Peyer's patch (tissue), 4 donors: ENCODE measurements at regions not wholly inside any gene's neighbourhood (a gene's known extent, or its start where the extent isn't known, plus 50 kb on each side); places are given as distances from the start of the nearest gene placed in this dataset.

ENCODE experiments used
- DNase-seq, 3 donors: peaks; one replicate each; pipeline ENCODE4 v3.0.0-alpha.2; 2017 to 2019
- H3K27ac ChIP-seq, 4 donors: fragments of 200-600 bp; sonication (generic); one replicate each; pipeline ENCODE4 v1.5.1; 2016 to 2019
- H3K27me3 ChIP-seq, 2 donors: fragments of 200-600 bp; sonication (generic); one replicate each; pipeline ENCODE4 v1.5.1; 2019
- H3K36me3 ChIP-seq, 3 donors: fragments of 200-600 bp; sonication (generic); one replicate each; pipeline ENCODE4 v1.5.1; 2016 to 2019
- H3K4me1 ChIP-seq, 4 donors: fragments of 200-600 bp; sonication (generic); one replicate each; pipeline ENCODE4 v1.5.1; 2016 to 2019
- H3K4me3 ChIP-seq, 4 donors: fragments of 200-600 bp; sonication (generic); 1 replicate in 3 of 4; 2 replicates in 1 of 4; pipeline ENCODE4 v1.5.1; 2016 to 2019; ENCODE audit warnings: mild to moderate bottlenecking in 1 of 4
- H3K9me3 ChIP-seq, 4 donors: fragments of 200-600 bp; sonication (generic); one replicate each; pipeline ENCODE4 v1.5.1; 2016 to 2019; ENCODE audit warnings: mild to moderate bottlenecking in 1 of 4
- POLR2A ChIP-seq, 2 donors: fragments of 450-650 bp; IDR thresholded peaks; one replicate each; pipeline ENCODE4 v1.5.1; 2017; ENCODE audit warnings: antibody characterized with exemption in 2 of 2, mild to moderate bottlenecking in 2 of 2, moderate library complexity in 2 of 2
- TF ChIP-seq, protein P1 (sequence below), 6 experiments: fragments of 450-650 bp in 4 of 6; fragments of 200-600 bp in 2 of 6; sonication (generic) in 1 of 6; IDR thresholded peaks; one replicate each; pipeline ENCODE4 v1.5.1; 2017 to 2019; ENCODE audit warnings: antibody characterized with exemption in 6 of 6, mild to moderate bottlenecking in 3 of 6, moderate library complexity in 1 of 6

DNA sequence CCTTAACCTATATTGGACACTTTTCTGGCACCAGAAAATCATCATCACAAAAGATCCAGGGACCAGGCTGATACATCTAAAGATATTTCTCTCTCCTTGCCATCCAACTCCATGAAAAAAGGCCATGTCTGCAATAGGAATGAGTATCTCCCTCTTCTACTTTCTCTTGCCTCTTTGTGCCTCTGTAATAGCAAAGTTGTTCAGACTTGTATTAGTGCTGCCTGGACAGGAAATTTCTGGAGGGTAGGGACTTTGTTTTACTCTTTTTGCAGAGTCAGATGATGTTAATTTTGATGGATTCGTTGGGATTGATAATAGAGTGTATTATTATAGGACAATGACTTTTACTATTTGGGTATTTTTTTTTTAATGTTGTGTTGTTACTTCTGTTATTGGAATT is 376.3 kb downstream of the INHBA start:
- H3K4me3 ChIP-seq: no peak overlapping the region
- no peak overlapping the region for H3K27ac ChIP-seq
- TF ChIP-seq POLR2A (IDR thresholded peaks at IDR 0.05): no peak
- TF ChIP-seq, protein P1, sequence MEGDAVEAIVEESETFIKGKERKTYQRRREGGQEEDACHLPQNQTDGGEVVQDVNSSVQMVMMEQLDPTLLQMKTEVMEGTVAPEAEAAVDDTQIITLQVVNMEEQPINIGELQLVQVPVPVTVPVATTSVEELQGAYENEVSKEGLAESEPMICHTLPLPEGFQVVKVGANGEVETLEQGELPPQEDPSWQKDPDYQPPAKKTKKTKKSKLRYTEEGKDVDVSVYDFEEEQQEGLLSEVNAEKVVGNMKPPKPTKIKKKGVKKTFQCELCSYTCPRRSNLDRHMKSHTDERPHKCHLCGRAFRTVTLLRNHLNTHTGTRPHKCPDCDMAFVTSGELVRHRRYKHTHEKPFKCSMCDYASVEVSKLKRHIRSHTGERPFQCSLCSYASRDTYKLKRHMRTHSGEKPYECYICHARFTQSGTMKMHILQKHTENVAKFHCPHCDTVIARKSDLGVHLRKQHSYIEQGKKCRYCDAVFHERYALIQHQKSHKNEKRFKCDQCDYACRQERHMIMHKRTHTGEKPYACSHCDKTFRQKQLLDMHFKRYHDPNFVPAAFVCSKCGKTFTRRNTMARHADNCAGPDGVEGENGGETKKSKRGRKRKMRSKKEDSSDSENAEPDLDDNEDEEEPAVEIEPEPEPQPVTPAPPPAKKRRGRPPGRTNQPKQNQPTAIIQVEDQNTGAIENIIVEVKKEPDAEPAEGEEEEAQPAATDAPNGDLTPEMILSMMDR (IDR thresholded peaks at IDR 0.05): no peak
- no peaks in the 10 kb centered on the region for H3K27me3 ChIP-seq
- no peaks in the 10 kb centered on the region for H3K9me3 ChIP-seq
- no peaks in the 10 kb centered on the region for H3K36me3 ChIP-seq
- H3K4me1 ChIP-seq: no peaks in the 10 kb centered on the region
- no peak for DNase-seq

DNA sequence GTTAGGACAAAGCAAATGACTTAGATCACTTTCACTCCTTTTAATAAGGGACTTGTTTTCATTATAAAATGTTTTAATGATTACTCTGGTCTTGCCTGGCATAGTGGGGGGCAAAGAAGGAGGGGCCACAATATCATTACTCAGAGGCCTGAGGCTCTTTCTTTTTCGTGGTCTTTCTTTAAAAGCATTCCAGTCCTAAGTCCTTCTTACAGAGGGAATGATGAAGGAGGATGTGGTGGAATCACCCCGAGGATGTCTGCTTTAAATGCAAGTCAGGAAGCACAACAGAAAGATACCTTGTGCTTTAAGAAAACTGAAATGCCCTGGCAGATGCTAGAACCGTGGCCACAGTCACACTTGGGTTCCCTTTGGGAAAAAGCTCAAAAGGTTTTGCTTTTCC is 379.1 kb downstream of the INHBA start:
- H3K9me3 ChIP-seq: no peaks in the 10 kb centered on the region
- TF ChIP-seq, protein P1 (IDR thresholded peaks at IDR 0.05): no peak
- no peak for TF ChIP-seq POLR2A (IDR thresholded peaks at IDR 0.05)
- no peak overlapping the region for H3K4me3 ChIP-seq
- no peaks in the 10 kb centered on the region for H3K27me3 ChIP-seq
- no peaks in the 10 kb centered on the region for H3K36me3 ChIP-seq
- no peaks in the 10 kb centered on the region for H3K4me1 ChIP-seq
- no peak overlapping the region for H3K27ac ChIP-seq
- DNase-seq: no peak

DNA sequence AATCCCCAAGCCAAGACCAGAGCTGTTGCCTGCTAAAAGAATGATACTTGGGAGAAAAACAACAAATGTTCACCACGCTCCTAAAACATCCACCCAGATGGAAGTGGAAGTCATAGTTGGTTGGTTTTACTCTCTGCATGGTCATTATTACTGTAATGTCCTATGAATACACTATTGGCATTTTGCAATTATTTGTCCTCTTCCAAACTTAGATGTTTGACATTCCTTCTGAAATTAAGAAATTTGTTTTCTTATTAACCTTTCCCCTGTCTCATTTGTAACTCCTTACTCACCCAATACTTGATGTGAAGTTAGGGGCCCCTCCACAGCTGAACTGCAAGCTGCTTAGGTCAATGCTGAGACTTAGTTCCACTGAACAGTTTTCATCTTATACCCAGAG is 383.3 kb downstream of the INHBA start:
- TF ChIP-seq, protein P1 (IDR thresholded peaks at IDR 0.05): no peak
- TF ChIP-seq POLR2A (IDR thresholded peaks at IDR 0.05): no peak
- Histone ChIP-seq H3K4me1 (peaks cover 0 to 3% (median 0%) of the 10 kb centered on the region in 4 donors), H3K27me3 (no peaks in the 10 kb centered on the region), H3K27ac (no peak overlapping the region), H3K4me3 (no peak overlapping the region), H3K9me3 (no peaks in the 10 kb centered on the region), H3K36me3 (no peaks in the 10 kb centered on the region)
- no peak for DNase-seq

DNA sequence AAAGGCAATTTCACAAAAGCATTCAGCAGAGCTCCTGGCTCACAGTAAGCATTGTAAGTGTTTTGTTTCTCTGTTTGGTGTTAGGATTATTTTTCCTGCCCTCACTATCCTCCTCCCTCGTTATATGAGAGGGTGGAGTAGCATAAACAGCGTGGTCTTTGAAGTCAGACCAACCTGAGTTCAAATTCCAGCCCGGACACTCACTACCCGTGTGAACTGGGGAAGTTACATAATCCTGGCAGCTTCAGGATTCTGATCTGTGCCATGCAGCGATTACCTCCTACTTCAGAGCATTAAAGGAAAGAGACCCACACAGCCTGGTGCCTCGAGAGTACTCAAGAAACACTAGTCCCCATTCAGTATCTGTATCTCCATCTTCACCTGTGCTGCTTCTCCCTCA is 386.5 kb downstream of the INHBA start:
- Histone ChIP-seq H3K4me1 (peaks cover 0 to 3% (median 0%) of the 10 kb centered on the region in 4 donors), H3K9me3 (no peaks in the 10 kb centered on the region), H3K27ac (peak overlapping the region in 1 of 4 donors; percentile 41), H3K4me3 (no peak overlapping the region), H3K27me3 (no peaks in the 10 kb centered on the region), H3K36me3 (no peaks in the 10 kb centered on the region)
- TF ChIP-seq, protein P1 (IDR thresholded peaks at IDR 0.05): no peak
- TF ChIP-seq POLR2A (IDR thresholded peaks at IDR 0.05): no peak
- peak in 1 of 3 donors; percentile 74 for DNase-seq

DNA sequence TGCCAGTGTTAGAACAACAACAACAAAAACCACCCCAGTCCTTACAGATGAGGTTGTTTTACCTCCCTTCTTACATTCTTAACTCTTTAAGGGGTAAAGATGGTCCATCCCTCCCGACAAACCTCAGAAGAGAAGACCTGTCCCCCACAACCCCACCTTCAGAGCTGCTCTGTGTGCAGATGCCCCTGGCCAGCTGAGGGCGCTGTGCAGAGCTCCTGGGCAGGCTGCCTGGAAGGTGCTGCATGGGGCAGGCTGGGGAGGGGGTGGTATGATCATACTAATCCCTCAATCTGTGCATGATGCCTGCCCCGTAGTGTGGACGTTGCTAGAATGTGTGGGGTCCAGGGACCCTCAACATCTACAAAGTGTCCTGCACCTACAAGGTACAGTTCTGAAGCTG is 387.1 kb downstream of the INHBA start:
- Histone ChIP-seq H3K4me1 (peaks cover 0 to 3% (median 0%) of the 10 kb centered on the region in 4 donors), H3K27me3 (no peaks in the 10 kb centered on the region), H3K27ac (peak overlapping the region in 1 of 4 donors; percentile 13), H3K4me3 (no peak overlapping the region), H3K36me3 (no peaks in the 10 kb centered on the region), H3K9me3 (no peaks in the 10 kb centered on the region)
- DNase-seq: no peak
- TF ChIP-seq, protein P1 (IDR thresholded peaks at IDR 0.05): peak in 3 of 6 experiments; percentile 10 to 36 (median 24)
- TF ChIP-seq POLR2A (IDR thresholded peaks at IDR 0.05): no peak

DNA sequence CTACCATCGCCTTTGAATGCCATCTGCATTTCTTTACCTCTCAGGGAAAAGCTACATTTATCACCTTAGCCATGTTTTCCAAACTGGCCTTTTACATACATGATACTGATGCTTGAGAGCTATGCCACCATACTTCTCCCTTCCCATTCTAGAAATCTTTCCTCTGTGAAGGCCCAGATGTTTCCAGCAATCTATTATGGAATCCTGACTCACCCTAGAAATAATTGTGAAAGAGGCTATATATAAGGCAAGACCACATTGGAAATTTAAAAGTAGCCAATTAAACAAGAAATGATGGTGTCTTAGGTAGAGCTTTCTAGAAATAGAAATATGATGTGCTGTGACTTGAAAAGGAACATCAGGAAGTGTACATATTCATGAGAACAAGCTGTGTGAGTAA is 389.7 kb downstream of the INHBA start:
- H3K36me3 ChIP-seq: no peaks in the 10 kb centered on the region
- H3K4me3 ChIP-seq: no peak overlapping the region
- H3K27ac ChIP-seq: no peak overlapping the region
- H3K27me3 ChIP-seq: no peaks in the 10 kb centered on the region
- TF ChIP-seq, protein P1 (IDR thresholded peaks at IDR 0.05): no peak
- no peak for TF ChIP-seq POLR2A (IDR thresholded peaks at IDR 0.05)
- H3K9me3 ChIP-seq: no peaks in the 10 kb centered on the region
- H3K4me1 ChIP-seq: peaks cover 0 to 3% (median 0%) of the 10 kb centered on the region in 4 donors
- no peak for DNase-seq
